NT2/D1 (cell line): ENCODE measurements at regions not wholly inside any gene's neighbourhood (a gene's known extent, or its start where the extent isn't known, plus 50 kb on each side); places are given as distances from the start of the nearest gene placed in this dataset.

Experiments
- SUZ12 ChIP-seq: IDR thresholded peaks from 2 replicates; pipeline ENCODE4 v1.6.1; 2011; ENCODE audit not compliant: insufficient read length, insufficient read depth; ENCODE audit errors: extremely low read depth
- YY1 ChIP-seq: IDR thresholded peaks from 2 replicates; pipeline ENCODE4 v1.6.1; 2011; ENCODE audit not compliant: insufficient read length, insufficient read depth

GRCh38 chr13:34654647-34655046 is 287.4 kb upstream of the NBEA start:
- no peak for TF ChIP-seq YY1
- TF ChIP-seq SUZ12, result no peak
